ENCODE measurements at regions not wholly inside any gene's neighbourhood (a gene's known extent, or its start where the extent isn't known, plus 50 kb on each side); places are given as distances from the start of the nearest gene placed in this dataset.

DNA sequence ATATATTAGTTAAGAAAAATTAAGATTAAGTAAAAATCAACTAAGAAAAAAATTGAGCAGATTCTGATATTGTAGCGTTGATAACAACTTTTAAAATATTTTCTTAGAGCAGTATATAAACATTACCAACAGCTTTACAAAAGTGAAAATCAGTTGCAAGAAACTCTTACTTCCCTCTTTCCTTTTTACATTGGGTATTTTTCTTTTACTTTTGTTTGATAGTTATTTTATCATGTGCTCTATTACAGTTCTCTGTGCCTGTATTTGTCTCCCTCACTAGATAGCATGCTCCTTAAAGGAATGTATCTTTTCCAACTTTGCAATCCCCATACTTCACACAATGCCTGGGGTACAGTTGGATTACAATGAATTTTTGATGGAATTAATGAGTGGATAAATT, 87.5 kb upstream of the P3H2 start:
- no peak overlapping the region for H3K4me3 ChIP-seq (ENCODE audit: low read depth, low read length)
- TF ChIP-seq CTCF (IDR thresholded peaks at IDR 0.05; ENCODE audit: low read depth, low read length, missing control alignments), result no peak
- in situ Hi-C loops (cut with HindIII; ENCODE audit: low pct_ligation_motif_present, low sequenced_read_pairs), result no loop called here
- H3K27me3 ChIP-seq (replicated peaks), result no peaks in the 10 kb centered on the region
- H3K27ac ChIP-seq, result no peak overlapping the region
- H3K36me3 ChIP-seq (replicated peaks), result no peaks in the 10 kb centered on the region
- DNase-seq, result no peak

GRCh38 chr3:190205739-190206138, 85.0 kb upstream of the P3H2 start:
- H3K4me3 ChIP-seq (ENCODE audit: low read depth, low read length), result no peak overlapping the region
- DNase-seq, result peak; percentile 74
- no peaks in the 10 kb centered on the region for H3K27me3 ChIP-seq (replicated peaks)
- no peaks in the 10 kb centered on the region for H3K36me3 ChIP-seq (replicated peaks)
- TF ChIP-seq CTCF (IDR thresholded peaks at IDR 0.05; ENCODE audit: low read depth, low read length, missing control alignments), result no peak
- no peak overlapping the region for H3K27ac ChIP-seq
- in situ Hi-C loops (cut with HindIII; ENCODE audit: low pct_ligation_motif_present, low sequenced_read_pairs), result no loop called here

DNA sequence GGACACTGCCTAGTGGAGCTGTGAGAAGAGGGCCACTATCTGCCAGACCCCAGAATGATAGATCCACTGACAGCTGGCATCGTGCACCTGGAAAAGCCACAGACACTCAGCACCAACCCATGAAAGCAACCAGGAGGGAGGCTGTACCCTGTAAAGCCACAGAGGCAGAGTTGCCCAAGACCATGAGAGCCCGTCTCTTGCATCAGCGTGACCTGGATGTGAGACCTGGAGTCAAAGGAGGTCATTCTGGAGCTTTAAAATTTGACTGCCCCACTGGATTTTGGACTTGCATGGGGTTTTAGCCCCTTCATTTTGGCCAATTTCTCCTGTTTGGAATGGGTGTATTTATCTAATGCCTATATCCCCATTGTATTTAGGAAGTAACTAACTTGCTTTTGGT, 83.5 kb upstream of the P3H2 start:
- no peak overlapping the region for H3K4me3 ChIP-seq (ENCODE audit: low read depth, low read length)
- H3K27me3 ChIP-seq (replicated peaks), result no peaks in the 10 kb centered on the region
- no peak for DNase-seq
- no peaks in the 10 kb centered on the region for H3K36me3 ChIP-seq (replicated peaks)
- in situ Hi-C loops (cut with HindIII; ENCODE audit: low pct_ligation_motif_present, low sequenced_read_pairs), result no loop called here
- no peak overlapping the region for H3K27ac ChIP-seq
- no peak for TF ChIP-seq CTCF (IDR thresholded peaks at IDR 0.05; ENCODE audit: low read depth, low read length, missing control alignments)

DNA sequence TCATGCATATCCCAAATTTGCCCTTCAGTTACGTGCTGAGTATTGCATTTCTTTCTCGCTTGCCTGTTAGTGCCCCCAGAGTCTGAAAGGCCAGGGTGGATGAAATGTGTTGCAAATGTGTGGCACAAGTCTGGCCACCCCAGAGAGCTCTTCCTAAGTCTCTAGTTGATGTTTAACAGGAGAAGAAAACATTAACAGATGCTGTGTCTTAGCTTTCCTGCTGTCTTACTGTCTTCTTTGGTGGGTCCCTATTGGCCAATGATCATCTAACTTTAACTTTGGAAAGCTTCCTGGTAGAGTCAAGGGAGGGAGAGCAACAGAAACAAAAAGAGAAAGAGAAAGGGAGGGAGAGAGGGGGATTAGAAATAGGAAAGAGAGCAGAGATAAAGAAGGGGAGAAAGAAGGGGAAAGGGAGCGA, 76.7 kb upstream of the P3H2 start:
- no peak for DNase-seq
- in situ Hi-C loops (cut with HindIII; ENCODE audit: low pct_ligation_motif_present, low sequenced_read_pairs), result no loop called here

GRCh38 chr3:190194506-190194905, 73.8 kb upstream of the P3H2 start:
- H3K27me3 ChIP-seq (replicated peaks), result no peaks in the 10 kb centered on the region
- H3K27ac ChIP-seq, result no peak overlapping the region
- no peak overlapping the region for H3K4me3 ChIP-seq (ENCODE audit: low read depth, low read length)
- DNase-seq, result no peak
- H3K36me3 ChIP-seq (replicated peaks), result no peaks in the 10 kb centered on the region
- in situ Hi-C loops (cut with HindIII; ENCODE audit: low pct_ligation_motif_present, low sequenced_read_pairs), result no loop called here
- no peak for TF ChIP-seq CTCF (IDR thresholded peaks at IDR 0.05; ENCODE audit: low read depth, low read length, missing control alignments)

More for the DNA sequence above, 76.7 kb upstream of the P3H2 start:
- Histone ChIP-seq H3K36me3 (replicated peaks) (no peaks in the 10 kb centered on the region), H3K4me3 (ENCODE audit: low read depth, low read length) (no peak overlapping the region), H3K27ac (no peak overlapping the region), H3K27me3 (replicated peaks) (no peaks in the 10 kb centered on the region)
- no peak for TF ChIP-seq CTCF (IDR thresholded peaks at IDR 0.05; ENCODE audit: low read depth, low read length, missing control alignments)

- no peak overlapping the region for H3K27ac ChIP-seq
- H3K4me3 ChIP-seq (ENCODE audit: low read depth, low read length), result no peak overlapping the region
- DNase-seq, result peak; percentile 43
- in situ Hi-C loops (cut with HindIII; ENCODE audit: low pct_ligation_motif_present, low sequenced_read_pairs), result no loop called here
- H3K36me3 ChIP-seq (replicated peaks), result no peaks in the 10 kb centered on the region
- TF ChIP-seq CTCF (IDR thresholded peaks at IDR 0.05; ENCODE audit: low read depth, low read length, missing control alignments), result no peak
- H3K27me3 ChIP-seq (replicated peaks), result no peaks in the 10 kb centered on the region
Observed at GRCh38 chr3:190193210-190193609, 72.5 kb upstream of the P3H2 start.

Measured in brain microvascular endothelial cell (primary cell).